22Rv1 (cell line): ENCODE measurements at regions not wholly inside any gene's neighbourhood (a gene's known extent, or its start where the extent isn't known, plus 50 kb on each side); places are given as distances from the start of the nearest gene placed in this dataset.

ENCODE experiments used
- ZFX ChIP-seq: fragments of 450-650 bp; IDR thresholded peaks from 2 replicates; pipeline ENCODE4 v1.6.1; 2017; ENCODE audit warnings: antibody characterized with exemption, borderline replicate concordance
- TF ChIP-seq, protein P1 (sequence below): fragments of 450-650 bp; IDR thresholded peaks from 2 replicates; pipeline ENCODE4 v1.5.1; 2017; ENCODE audit warnings: mild to moderate bottlenecking

DNA sequence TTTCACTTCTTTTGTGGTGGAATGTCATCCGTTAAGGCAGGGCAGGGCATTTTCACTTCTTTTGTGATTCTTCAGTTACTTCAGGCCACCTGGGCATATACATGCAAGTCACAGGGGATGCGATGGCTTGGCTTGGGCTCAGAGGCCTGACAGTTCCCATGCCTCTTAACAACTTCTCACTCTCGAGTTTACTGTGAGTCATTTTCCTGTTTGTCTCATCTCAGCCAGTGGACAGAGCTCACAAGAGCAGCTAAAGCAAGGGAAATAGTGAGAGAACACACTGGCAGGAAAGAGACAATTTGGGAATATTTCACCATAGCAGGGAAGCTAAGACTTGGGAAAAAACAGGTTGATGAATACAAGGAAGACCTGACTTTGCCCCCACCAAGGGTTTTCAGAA lies 1275.7 kb downstream of the NLGN4Y start:
- TF ChIP-seq, protein P1, sequence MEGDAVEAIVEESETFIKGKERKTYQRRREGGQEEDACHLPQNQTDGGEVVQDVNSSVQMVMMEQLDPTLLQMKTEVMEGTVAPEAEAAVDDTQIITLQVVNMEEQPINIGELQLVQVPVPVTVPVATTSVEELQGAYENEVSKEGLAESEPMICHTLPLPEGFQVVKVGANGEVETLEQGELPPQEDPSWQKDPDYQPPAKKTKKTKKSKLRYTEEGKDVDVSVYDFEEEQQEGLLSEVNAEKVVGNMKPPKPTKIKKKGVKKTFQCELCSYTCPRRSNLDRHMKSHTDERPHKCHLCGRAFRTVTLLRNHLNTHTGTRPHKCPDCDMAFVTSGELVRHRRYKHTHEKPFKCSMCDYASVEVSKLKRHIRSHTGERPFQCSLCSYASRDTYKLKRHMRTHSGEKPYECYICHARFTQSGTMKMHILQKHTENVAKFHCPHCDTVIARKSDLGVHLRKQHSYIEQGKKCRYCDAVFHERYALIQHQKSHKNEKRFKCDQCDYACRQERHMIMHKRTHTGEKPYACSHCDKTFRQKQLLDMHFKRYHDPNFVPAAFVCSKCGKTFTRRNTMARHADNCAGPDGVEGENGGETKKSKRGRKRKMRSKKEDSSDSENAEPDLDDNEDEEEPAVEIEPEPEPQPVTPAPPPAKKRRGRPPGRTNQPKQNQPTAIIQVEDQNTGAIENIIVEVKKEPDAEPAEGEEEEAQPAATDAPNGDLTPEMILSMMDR: no peak
- TF ChIP-seq ZFX: no peak
